Stimulated activated CD4-positive, alpha-beta T cell treated with anti-CD3 and anti-CD28 coated beads, Interleukin-12 subunit alpha, Interleukin-12 subunit beta, amount 100 ng/mL, for 48 hours (primary cell): ENCODE measurements at regions not wholly inside any gene's neighbourhood (a gene's known extent, or its start where the extent isn't known, plus 50 kb on each side); places are given as distances from the start of the nearest gene placed in this dataset.

ENCODE experiments used
- DNase-seq, 3 donors: peaks; one replicate each; pipeline ENCODE4 v3.0.0-alpha.2; 2020; ENCODE audit warnings: low read depth in 2 of 3, low spot score in 1 of 3

GRCh38 chr9:86836266-86836665, 111.0 kb downstream of the GAS1 start:
- no peak for DNase-seq

- no peak for DNase-seq
Measured at GRCh38 chr9:86830356-86830755, 117.0 kb downstream of the GAS1 start.

- no peak for DNase-seq
Measured at GRCh38 chr9:86829496-86830046, 117.7 kb downstream of the GAS1 start.

- no peak for DNase-seq
Measured at GRCh38 chr9:86828631-86829030, 118.7 kb downstream of the GAS1 start.

- no peak for DNase-seq
Measured at GRCh38 chr9:86827893-86828292, 119.4 kb downstream of the GAS1 start.

GRCh38 chr9:86825299-86825698, 122.0 kb downstream of the GAS1 start:
- no peak for DNase-seq

GRCh38 chr9:86822006-86822801, 125.1 kb downstream of the GAS1 start:
- DNase-seq: no peak

GRCh38 chr9:86821006-86821845, 126.1 kb downstream of the GAS1 start:
- no peak for DNase-seq

- no peak for DNase-seq
Measured at GRCh38 chr9:86819552-86819951, 127.8 kb downstream of the GAS1 start.

GRCh38 chr9:86818636-86819035, 128.7 kb downstream of the GAS1 start:
- no peak for DNase-seq

- no peak for DNase-seq
Measured at GRCh38 chr9:86816868-86817267, 130.4 kb downstream of the GAS1 start.

GRCh38 chr9:86816366-86816765, 130.9 kb downstream of the GAS1 start:
- no peak for DNase-seq

- no peak for DNase-seq
Measured at GRCh38 chr9:86812616-86813015, 134.7 kb downstream of the GAS1 start.

- DNase-seq: no peak
Measured at GRCh38 chr9:86809759-86810367, 137.4 kb downstream of the GAS1 start.

- no peak for DNase-seq
Measured at GRCh38 chr9:86809151-86809550, 138.2 kb downstream of the GAS1 start.

- DNase-seq: no peak
Measured at GRCh38 chr9:86807367-86807976, 139.8 kb downstream of the GAS1 start.

GRCh38 chr9:86804011-86804410, 143.3 kb downstream of the GAS1 start:
- DNase-seq: no peak

- no peak for DNase-seq
Measured at GRCh38 chr9:86802900-86803673, 144.2 kb downstream of the GAS1 start.

GRCh38 chr9:86801246-86801645, 146.1 kb downstream of the GAS1 start:
- DNase-seq: no peak

GRCh38 chr9:86800681-86801080, 146.6 kb downstream of the GAS1 start:
- no peak for DNase-seq
